ENCODE measurements at regions not wholly inside any gene's neighbourhood (a gene's known extent, or its start where the extent isn't known, plus 50 kb on each side); places are given as distances from the start of the nearest gene placed in this dataset.

DNA sequence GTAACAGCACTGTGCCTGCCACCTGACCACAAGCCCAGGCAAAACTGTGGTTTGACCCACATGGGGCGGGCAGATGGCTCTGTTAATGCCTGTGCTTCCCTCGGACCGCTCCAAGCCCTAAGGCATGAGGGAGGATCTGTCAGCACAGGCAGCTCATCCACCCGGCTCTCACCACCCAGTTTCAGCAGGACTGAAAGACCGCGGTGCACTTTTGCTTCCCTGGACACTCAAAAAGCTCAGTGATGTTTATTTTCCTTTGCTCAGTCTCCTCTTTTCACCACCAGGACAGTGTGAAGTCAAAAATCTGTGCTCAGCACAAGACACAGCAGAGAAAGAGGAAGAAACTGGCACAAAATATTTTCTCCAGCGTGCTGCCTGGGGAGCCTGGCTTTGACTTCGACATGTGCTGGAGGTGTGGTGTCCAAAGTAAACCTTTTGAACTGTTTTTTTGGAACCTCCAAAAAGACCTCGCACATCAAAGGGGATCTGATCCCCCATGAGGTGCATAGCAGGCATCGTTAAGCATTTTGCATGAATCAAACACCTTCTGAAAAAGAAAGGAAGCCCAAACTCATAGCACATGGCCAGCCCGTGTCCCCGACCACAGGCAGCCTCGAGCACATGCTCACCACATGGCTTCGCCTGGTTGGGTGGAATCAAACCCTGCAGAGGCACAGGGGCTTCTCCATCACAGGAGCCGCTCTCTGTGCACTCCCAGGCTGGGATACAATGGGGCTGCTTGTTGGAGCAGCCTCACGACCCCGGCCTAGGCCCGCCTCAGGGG is 441.7 kb upstream of the JARID2 start:
- Mint-ChIP-seq H3K4me3 (no peak overlapping the region), H3K9me3 (peaks cover 13% of the 10 kb centered on the region), H3K27ac (no peak overlapping the region), H3K27me3 (ENCODE audit: low read depth) (peaks cover 5% of the 10 kb centered on the region), H3K4me1 (peaks cover 29% of the 10 kb centered on the region), H3K36me3 (peaks cover 3% of the 10 kb centered on the region)
- TF ChIP-seq, protein P1, sequence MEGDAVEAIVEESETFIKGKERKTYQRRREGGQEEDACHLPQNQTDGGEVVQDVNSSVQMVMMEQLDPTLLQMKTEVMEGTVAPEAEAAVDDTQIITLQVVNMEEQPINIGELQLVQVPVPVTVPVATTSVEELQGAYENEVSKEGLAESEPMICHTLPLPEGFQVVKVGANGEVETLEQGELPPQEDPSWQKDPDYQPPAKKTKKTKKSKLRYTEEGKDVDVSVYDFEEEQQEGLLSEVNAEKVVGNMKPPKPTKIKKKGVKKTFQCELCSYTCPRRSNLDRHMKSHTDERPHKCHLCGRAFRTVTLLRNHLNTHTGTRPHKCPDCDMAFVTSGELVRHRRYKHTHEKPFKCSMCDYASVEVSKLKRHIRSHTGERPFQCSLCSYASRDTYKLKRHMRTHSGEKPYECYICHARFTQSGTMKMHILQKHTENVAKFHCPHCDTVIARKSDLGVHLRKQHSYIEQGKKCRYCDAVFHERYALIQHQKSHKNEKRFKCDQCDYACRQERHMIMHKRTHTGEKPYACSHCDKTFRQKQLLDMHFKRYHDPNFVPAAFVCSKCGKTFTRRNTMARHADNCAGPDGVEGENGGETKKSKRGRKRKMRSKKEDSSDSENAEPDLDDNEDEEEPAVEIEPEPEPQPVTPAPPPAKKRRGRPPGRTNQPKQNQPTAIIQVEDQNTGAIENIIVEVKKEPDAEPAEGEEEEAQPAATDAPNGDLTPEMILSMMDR (IDR thresholded peaks at IDR 0.05; ENCODE audit: unreplicated experiment), result no peak
- no peak for DNase-seq (ENCODE audit: low spot score in 2 of 2, unreplicated experiment in 2 of 2)

DNA sequence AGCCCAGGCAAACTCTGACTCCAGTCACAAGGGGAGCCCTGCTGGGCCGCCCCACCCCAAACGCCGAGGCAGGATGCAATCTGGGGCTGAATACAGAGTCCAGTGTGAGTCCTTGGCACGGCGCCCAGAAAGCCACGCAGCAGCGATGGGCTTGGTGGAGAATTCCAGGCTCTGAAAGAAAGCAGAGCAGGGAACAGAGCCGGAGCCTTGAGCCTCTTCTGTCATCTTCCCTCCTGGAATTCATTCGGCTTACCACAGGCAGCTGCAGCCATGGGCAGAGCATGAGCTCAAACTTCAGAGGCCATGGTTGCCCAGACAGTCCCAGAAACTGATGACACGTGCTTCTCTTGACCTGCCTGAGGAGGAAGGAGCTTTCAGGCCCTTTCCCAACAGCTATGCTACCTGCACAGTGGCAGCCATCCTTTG is 441.1 kb upstream of the JARID2 start:
- DNase-seq (ENCODE audit: low spot score in 2 of 2, unreplicated experiment in 2 of 2), result peak; percentile 72 to 88

DNA sequence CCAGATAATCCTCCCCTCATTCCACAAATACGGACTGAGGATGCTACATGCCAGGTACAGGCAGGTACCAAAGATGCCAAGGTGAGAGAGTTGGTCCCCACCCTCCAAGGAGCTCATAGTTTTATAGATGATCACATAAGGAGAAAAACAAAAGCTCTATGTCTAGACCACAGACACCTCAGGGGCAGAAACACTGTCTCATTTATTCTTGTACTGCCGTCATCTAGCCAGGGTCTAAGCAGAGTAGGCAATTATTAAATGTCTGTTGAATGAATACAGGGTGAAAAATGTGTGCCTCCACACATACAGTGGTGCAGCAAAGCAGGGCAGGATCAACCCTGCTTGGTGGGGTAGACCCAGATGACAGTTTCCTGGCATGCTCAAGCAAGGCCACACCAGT is 439.8 kb upstream of the JARID2 start:
- DNase-seq (ENCODE audit: low spot score in 2 of 2, unreplicated experiment in 2 of 2), result no peak
- H3K4me1 Mint-ChIP-seq, result peaks cover 29% of the 10 kb centered on the region
- peaks cover 3% of the 10 kb centered on the region for H3K36me3 Mint-ChIP-seq
- H3K4me3 Mint-ChIP-seq, result no peak overlapping the region
- no peak overlapping the region for H3K27ac Mint-ChIP-seq
- peaks cover 13% of the 10 kb centered on the region for H3K9me3 Mint-ChIP-seq
- TF ChIP-seq, protein P1 (IDR thresholded peaks at IDR 0.05; ENCODE audit: unreplicated experiment), result no peak
- peaks cover 5% of the 10 kb centered on the region for H3K27me3 Mint-ChIP-seq (ENCODE audit: low read depth)

More for the DNA sequence above, 441.1 kb upstream of the JARID2 start:
- Mint-ChIP-seq H3K4me3 (no peak overlapping the region), H3K4me1 (peaks cover 29% of the 10 kb centered on the region), H3K27me3 (ENCODE audit: low read depth) (peaks cover 5% of the 10 kb centered on the region), H3K36me3 (peaks cover 3% of the 10 kb centered on the region), H3K27ac (no peak overlapping the region), H3K9me3 (peaks cover 13% of the 10 kb centered on the region)
- TF ChIP-seq, protein P1 (IDR thresholded peaks at IDR 0.05; ENCODE audit: unreplicated experiment), result no peak

DNA sequence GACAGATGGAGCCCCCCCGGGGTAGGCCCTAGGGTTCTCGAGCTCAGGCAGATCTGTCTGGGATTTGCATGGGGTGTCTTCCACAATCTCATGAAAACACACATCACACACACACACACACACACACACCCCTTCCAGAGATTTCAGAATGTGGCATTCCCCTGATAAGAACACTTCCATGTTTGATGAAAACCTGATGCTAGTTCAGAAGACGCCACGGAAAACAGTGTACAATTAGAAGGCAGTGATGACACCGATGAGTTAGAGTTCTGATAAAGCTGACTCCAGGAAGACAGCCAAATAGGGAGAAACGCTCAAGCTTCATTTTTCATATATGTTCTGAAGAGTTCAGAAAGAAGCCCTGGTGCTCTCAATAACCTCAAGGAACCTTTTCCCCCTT is 438.7 kb upstream of the JARID2 start:
- H3K4me1 Mint-ChIP-seq, result peaks cover 33% of the 10 kb centered on the region
- H3K9me3 Mint-ChIP-seq, result peaks cover 13% of the 10 kb centered on the region
- H3K27ac Mint-ChIP-seq, result no peak overlapping the region
- peaks cover 9% of the 10 kb centered on the region for H3K27me3 Mint-ChIP-seq (ENCODE audit: low read depth)
- TF ChIP-seq, protein P1 (IDR thresholded peaks at IDR 0.05; ENCODE audit: unreplicated experiment), result no peak
- H3K4me3 Mint-ChIP-seq, result no peak overlapping the region
- peaks cover 3% of the 10 kb centered on the region for H3K36me3 Mint-ChIP-seq
- no peak for DNase-seq (ENCODE audit: low spot score in 2 of 2, unreplicated experiment in 2 of 2)

DNA sequence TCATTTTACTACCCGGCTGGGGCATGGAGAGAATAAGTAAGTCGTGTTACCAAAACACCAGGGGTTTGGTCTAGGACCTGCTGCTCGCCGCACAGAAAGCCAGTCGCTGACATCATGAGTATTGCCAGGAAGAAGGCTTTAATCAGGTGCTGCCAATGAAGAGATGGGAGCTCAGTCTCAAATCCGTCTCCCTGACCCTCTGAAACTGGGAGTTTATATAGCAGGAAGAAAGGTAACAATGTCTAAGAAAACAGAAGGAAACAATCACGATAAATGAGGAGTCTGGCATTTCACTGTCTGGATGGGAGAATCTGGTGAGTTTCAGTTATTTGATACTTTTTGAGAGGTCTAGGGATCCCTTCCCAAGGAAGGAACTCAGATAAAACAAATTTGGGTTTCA is 437.9 kb upstream of the JARID2 start:
- Mint-ChIP-seq H3K36me3 (peaks cover 3% of the 10 kb centered on the region), H3K27me3 (ENCODE audit: low read depth) (peaks cover 9% of the 10 kb centered on the region), H3K4me3 (no peak overlapping the region), H3K4me1 (peaks cover 27% of the 10 kb centered on the region), H3K9me3 (peaks cover 13% of the 10 kb centered on the region), H3K27ac (no peak overlapping the region)
- DNase-seq (ENCODE audit: low spot score in 2 of 2, unreplicated experiment in 2 of 2), result no peak
- TF ChIP-seq, protein P1 (IDR thresholded peaks at IDR 0.05; ENCODE audit: unreplicated experiment), result no peak
